NK-92 (cell line): ENCODE measurements at regions not wholly inside any gene's neighbourhood (a gene's known extent, or its start where the extent isn't known, plus 50 kb on each side); places are given as distances from the start of the nearest gene placed in this dataset.

Experiments
- DNase-seq: peaks from one replicate; lab custom pipeline; 2025; ENCODE audit not compliant: unreplicated experiment; lab: John Stamatoyannopoulos, UW

- DNase-seq = no peak
These were observed 818.3 kb upstream of the GYPC start for GRCh38 chr2:125837611-125838010.

- no peak for DNase-seq
These were observed 816.0 kb upstream of the GYPC start for GRCh38 chr2:125839945-125840344.

GRCh38 chr2:125842041-125842440 lies 813.9 kb upstream of the GYPC start:
- DNase-seq = no peak

- no peak for DNase-seq
These were observed 805.4 kb upstream of the GYPC start for GRCh38 chr2:125850541-125850940.

GRCh38 chr2:125852364-125852763 lies 803.6 kb upstream of the GYPC start:
- DNase-seq = no peak

GRCh38 chr2:125853626-125854025 lies 802.3 kb upstream of the GYPC start:
- DNase-seq = no peak

- DNase-seq = no peak
These were observed 800.8 kb upstream of the GYPC start for GRCh38 chr2:125855204-125855603.

GRCh38 chr2:125857971-125858794 lies 797.8 kb upstream of the GYPC start:
- no peak for DNase-seq

GRCh38 chr2:125861461-125861860 lies 794.5 kb upstream of the GYPC start:
- DNase-seq = no peak

- DNase-seq = no peak
These were observed 788.0 kb upstream of the GYPC start for GRCh38 chr2:125867908-125868307.

GRCh38 chr2:125870264-125870663 lies 785.7 kb upstream of the GYPC start:
- no peak for DNase-seq

GRCh38 chr2:125870746-125871145 lies 785.2 kb upstream of the GYPC start:
- no peak for DNase-seq

- no peak for DNase-seq
These were observed 781.4 kb upstream of the GYPC start for GRCh38 chr2:125874564-125874963.

- DNase-seq = no peak
These were observed 770.6 kb upstream of the GYPC start for GRCh38 chr2:125885340-125885739.

GRCh38 chr2:125886153-125886552 lies 769.8 kb upstream of the GYPC start:
- no peak for DNase-seq

GRCh38 chr2:125901278-125901677 lies 754.7 kb upstream of the GYPC start:
- DNase-seq = no peak

GRCh38 chr2:125925891-125926546 lies 729.9 kb upstream of the GYPC start:
- no peak for DNase-seq

- no peak for DNase-seq
These were observed 720.4 kb upstream of the GYPC start for GRCh38 chr2:125935559-125935958.

GRCh38 chr2:125942585-125943424 lies 713.2 kb upstream of the GYPC start:
- no peak for DNase-seq

GRCh38 chr2:125959047-125959446 lies 696.9 kb upstream of the GYPC start:
- no peak for DNase-seq

- DNase-seq = no peak
These were observed 694.2 kb upstream of the GYPC start for GRCh38 chr2:125961739-125962138.

- DNase-seq = no peak
These were observed 676.1 kb upstream of the GYPC start for GRCh38 chr2:125979886-125980285.
